Smooth muscle cell (in vitro differentiated cells): ENCODE measurements at regions not wholly inside any gene's neighbourhood (a gene's known extent, or its start where the extent isn't known, plus 50 kb on each side); places are given as distances from the start of the nearest gene placed in this dataset.
"Not testable (repeated sequence)": the region's sequence is repeated elsewhere in the genome, so short reads cannot be mapped to it uniquely, and the experiment has no call there.

Experiments used
- DNase-seq: peaks from one replicate; lab custom pipeline; 2025; ENCODE audit not compliant: unreplicated experiment; lab: John Stamatoyannopoulos, UW
- H2AFZ ChIP-seq: fragments of 200-600 bp; sonication (generic); 2 replicates; pipeline ENCODE4 v1.6.0; 2016; ENCODE audit warnings: antibody characterized with exemption, low read depth, mild to moderate bottlenecking
- H3F3A ChIP-seq: fragments of 200-600 bp; sonication (generic); 2 replicates; pipeline ENCODE4 v1.6.0; 2017; ENCODE audit warnings: antibody characterized with exemption, low read depth
- H3K27ac ChIP-seq: fragments of 200-600 bp; sonication (generic); 2 replicates; pipeline ENCODE4 v1.5.1; 2016; ENCODE audit warnings: low read depth, mild to moderate bottlenecking
- H3K27me3 ChIP-seq: fragments of 200-600 bp; sonication (generic); 2 replicates; pipeline ENCODE4 v1.6.1; 2016; ENCODE audit warnings: low read depth, mild to moderate bottlenecking
- H3K36me3 ChIP-seq: fragments of 200-600 bp; sonication (generic); 2 replicates; pipeline ENCODE4 v1.5.1; 2016; ENCODE audit warnings: low read depth
- H3K4me1 ChIP-seq: fragments of 200-600 bp; sonication (generic); 2 replicates; pipeline ENCODE4 v1.5.1; 2016; ENCODE audit warnings: low read depth
- H3K4me2 ChIP-seq: fragments of 200-600 bp; sonication (generic); 2 replicates; pipeline ENCODE4 v1.6.0; 2016; ENCODE audit warnings: mild to moderate bottlenecking
- H3K4me3 ChIP-seq: fragments of 200-600 bp; sonication (generic); 2 replicates; pipeline ENCODE4 v1.5.1; 2016; ENCODE audit warnings: mild to moderate bottlenecking
- H3K79me2 ChIP-seq: fragments of 200-600 bp; sonication (generic); 2 replicates; pipeline ENCODE4 v1.6.0; 2016; ENCODE audit warnings: low read depth, mild to moderate bottlenecking
- H3K9ac ChIP-seq: fragments of 200-600 bp; sonication (generic); 2 replicates; pipeline ENCODE4 v1.6.0; 2016; ENCODE audit warnings: low read depth
- H3K9me3 ChIP-seq: fragments of 200-600 bp; sonication (generic); replicated peaks from 2 replicates; pipeline ENCODE4 v1.5.1; 2016; ENCODE audit warnings: low read depth
- H4K20me1 ChIP-seq: fragments of 200-600 bp; sonication (generic); 2 replicates; pipeline ENCODE4 v1.6.0; 2016; ENCODE audit warnings: low read depth
- CTCF ChIP-seq: fragments of 200-600 bp; sonication (generic); IDR thresholded peaks from 2 replicates; pipeline ENCODE4 v1.5.1; 2017; ENCODE audit warnings: borderline replicate concordance, mild to moderate bottlenecking, antibody characterized with exemption; ENCODE audit not compliant: insufficient read depth, poor library complexity, severe bottlenecking
- WGBS: methylation state at CpG from one replicate; pipeline ENCODE4 v1.1.7; 2016; ENCODE audit warnings: low lambda C conversion rate; 5-methylcytosine and 5-hydroxymethylcytosine counted together

- 78% methylated on average over 3 of the region's 3 CpGs for WGBS
- Histone ChIP-seq H3K4me3 (no peak overlapping the region), H3K4me1 (no peaks in the 10 kb centered on the region), H3F3A (no peaks in the 10 kb centered on the region), H3K27me3 (no peaks in the 10 kb centered on the region), H3K79me2 (no peaks in the 10 kb centered on the region), H3K4me2 (no peak overlapping the region), H3K9ac (no peak overlapping the region), H3K36me3 (no peaks in the 10 kb centered on the region), H4K20me1 (no peaks in the 10 kb centered on the region), H3K27ac (no peak overlapping the region), H2AFZ (no peak overlapping the region), H3K9me3 (no peaks in the 10 kb centered on the region)
- DNase-seq = no peak
- TF ChIP-seq CTCF = no peak
These were observed 124.1 kb downstream of the ZNF365 start for GRCh38 chr10:62498271-62498670.

- H3K4me3 ChIP-seq, H3F3A ChIP-seq, H3K9me3 ChIP-seq, H3K27ac ChIP-seq, H3K36me3 ChIP-seq, H2AFZ ChIP-seq, H3K9ac ChIP-seq, DNase-seq, H3K27me3 ChIP-seq, H3K4me2 ChIP-seq, H4K20me1 ChIP-seq, H3K79me2 ChIP-seq: not testable (repeated sequence)
- WGBS = 63% methylated on average over 4 of the region's 5 CpGs
- peaks cover 11% of the 10 kb centered on the region for H3K4me1 ChIP-seq
These were observed 125.9 kb downstream of the ZNF365 start for GRCh38 chr10:62500116-62500515.

GRCh38 chr10:62501547-62501946 is 127.4 kb downstream of the ZNF365 start:
- Histone ChIP-seq H3F3A (no peaks in the 10 kb centered on the region), H3K4me3 (no peak overlapping the region), H2AFZ (no peak overlapping the region), H3K27me3 (no peaks in the 10 kb centered on the region), H3K9ac (no peak overlapping the region), H3K36me3 (no peaks in the 10 kb centered on the region), H3K4me1 (peaks cover 12% of the 10 kb centered on the region), H3K9me3 (no peaks in the 10 kb centered on the region), H3K79me2 (no peaks in the 10 kb centered on the region), H3K27ac (no peak overlapping the region), H4K20me1 (no peaks in the 10 kb centered on the region), H3K4me2 (no peak overlapping the region)
- 88% methylated on average over 1 of the region's 1 CpG for WGBS
- DNase-seq = no peak
- no peak for TF ChIP-seq CTCF

- Histone ChIP-seq H3K9ac (no peak overlapping the region), H3K36me3 (no peaks in the 10 kb centered on the region), H3K9me3 (no peaks in the 10 kb centered on the region), H3K4me3 (no peak overlapping the region), H3K4me2 (no peak overlapping the region), H4K20me1 (no peaks in the 10 kb centered on the region), H3K79me2 (no peaks in the 10 kb centered on the region), H3F3A (no peaks in the 10 kb centered on the region), H3K4me1 (peaks cover 24% of the 10 kb centered on the region), H3K27me3 (no peaks in the 10 kb centered on the region), H2AFZ (no peak overlapping the region), H3K27ac (no peak overlapping the region)
- no peak for DNase-seq
- no peak for TF ChIP-seq CTCF
- 85% methylated on average over 4 of the region's 4 CpGs for WGBS
These were observed 128.9 kb downstream of the ZNF365 start for GRCh38 chr10:62502995-62503613.
